Panc1 (cell line): ENCODE measurements at regions not wholly inside any gene's neighbourhood (a gene's known extent, or its start where the extent isn't known, plus 50 kb on each side); places are given as distances from the start of the nearest gene placed in this dataset.

ENCODE experiments used
- POLR2AphosphoS5 ChIP-seq: IDR thresholded peaks from 2 replicates; pipeline ENCODE4 v1.6.1; 2012; ENCODE audit warnings: mild to moderate bottlenecking, low read depth, low read length, moderate library complexity
- SIN3A ChIP-seq: IDR thresholded peaks from 2 replicates; pipeline ENCODE4 v1.6.1; 2012; ENCODE audit warnings: low read depth, mild to moderate bottlenecking, low read length, moderate library complexity, borderline replicate concordance; ENCODE audit not compliant: insufficient read depth
- TCF7L2 ChIP-seq: IDR thresholded peaks from 2 replicates; pipeline ENCODE4 v1.6.1; 2011; ENCODE audit warnings: mild to moderate bottlenecking, low read depth, low read length, inconsistent platforms
- TF ChIP-seq, protein P1 (sequence below): fragments of 450-650 bp; IDR thresholded peaks from 2 replicates; pipeline ENCODE4 v1.5.1; 2017; ENCODE audit warnings: mild to moderate bottlenecking
- TF ChIP-seq, protein P2 (sequence below), 2 experiments: IDR thresholded peaks; 2 replicates each; pipeline ENCODE4 v1.6.1; 2011 to 2012; ENCODE audit warnings: low read depth in 2 of 2, control low read depth in 1 of 2, low read length in 1 of 2, mild to moderate bottlenecking in 1 of 2, moderate library complexity in 1 of 2; ENCODE audit not compliant: insufficient read depth in 1 of 2

DNA sequence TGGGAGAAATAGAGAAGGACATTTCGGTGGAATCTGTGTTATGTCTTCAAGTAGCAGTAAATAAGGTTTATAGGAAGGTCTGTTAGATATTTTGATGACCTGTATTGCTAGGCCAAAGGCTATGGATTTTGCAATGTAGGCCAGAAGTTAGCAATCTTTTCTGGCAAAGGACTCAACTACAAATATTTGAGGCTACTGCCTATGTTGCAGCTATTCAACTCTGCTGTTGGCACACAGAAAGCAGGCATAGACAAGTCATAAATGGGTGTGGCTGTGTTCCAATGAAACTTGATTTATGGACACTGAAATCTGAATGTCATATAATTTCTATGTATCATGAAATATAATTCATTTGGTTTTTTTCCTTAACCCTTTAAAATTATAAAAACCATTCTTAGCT, 438.7 kb upstream of the C2CD4B start:
- TF ChIP-seq, protein P1, sequence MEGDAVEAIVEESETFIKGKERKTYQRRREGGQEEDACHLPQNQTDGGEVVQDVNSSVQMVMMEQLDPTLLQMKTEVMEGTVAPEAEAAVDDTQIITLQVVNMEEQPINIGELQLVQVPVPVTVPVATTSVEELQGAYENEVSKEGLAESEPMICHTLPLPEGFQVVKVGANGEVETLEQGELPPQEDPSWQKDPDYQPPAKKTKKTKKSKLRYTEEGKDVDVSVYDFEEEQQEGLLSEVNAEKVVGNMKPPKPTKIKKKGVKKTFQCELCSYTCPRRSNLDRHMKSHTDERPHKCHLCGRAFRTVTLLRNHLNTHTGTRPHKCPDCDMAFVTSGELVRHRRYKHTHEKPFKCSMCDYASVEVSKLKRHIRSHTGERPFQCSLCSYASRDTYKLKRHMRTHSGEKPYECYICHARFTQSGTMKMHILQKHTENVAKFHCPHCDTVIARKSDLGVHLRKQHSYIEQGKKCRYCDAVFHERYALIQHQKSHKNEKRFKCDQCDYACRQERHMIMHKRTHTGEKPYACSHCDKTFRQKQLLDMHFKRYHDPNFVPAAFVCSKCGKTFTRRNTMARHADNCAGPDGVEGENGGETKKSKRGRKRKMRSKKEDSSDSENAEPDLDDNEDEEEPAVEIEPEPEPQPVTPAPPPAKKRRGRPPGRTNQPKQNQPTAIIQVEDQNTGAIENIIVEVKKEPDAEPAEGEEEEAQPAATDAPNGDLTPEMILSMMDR, result no peak
- TF ChIP-seq POLR2AphosphoS5, result no peak
- TF ChIP-seq, protein P2, sequence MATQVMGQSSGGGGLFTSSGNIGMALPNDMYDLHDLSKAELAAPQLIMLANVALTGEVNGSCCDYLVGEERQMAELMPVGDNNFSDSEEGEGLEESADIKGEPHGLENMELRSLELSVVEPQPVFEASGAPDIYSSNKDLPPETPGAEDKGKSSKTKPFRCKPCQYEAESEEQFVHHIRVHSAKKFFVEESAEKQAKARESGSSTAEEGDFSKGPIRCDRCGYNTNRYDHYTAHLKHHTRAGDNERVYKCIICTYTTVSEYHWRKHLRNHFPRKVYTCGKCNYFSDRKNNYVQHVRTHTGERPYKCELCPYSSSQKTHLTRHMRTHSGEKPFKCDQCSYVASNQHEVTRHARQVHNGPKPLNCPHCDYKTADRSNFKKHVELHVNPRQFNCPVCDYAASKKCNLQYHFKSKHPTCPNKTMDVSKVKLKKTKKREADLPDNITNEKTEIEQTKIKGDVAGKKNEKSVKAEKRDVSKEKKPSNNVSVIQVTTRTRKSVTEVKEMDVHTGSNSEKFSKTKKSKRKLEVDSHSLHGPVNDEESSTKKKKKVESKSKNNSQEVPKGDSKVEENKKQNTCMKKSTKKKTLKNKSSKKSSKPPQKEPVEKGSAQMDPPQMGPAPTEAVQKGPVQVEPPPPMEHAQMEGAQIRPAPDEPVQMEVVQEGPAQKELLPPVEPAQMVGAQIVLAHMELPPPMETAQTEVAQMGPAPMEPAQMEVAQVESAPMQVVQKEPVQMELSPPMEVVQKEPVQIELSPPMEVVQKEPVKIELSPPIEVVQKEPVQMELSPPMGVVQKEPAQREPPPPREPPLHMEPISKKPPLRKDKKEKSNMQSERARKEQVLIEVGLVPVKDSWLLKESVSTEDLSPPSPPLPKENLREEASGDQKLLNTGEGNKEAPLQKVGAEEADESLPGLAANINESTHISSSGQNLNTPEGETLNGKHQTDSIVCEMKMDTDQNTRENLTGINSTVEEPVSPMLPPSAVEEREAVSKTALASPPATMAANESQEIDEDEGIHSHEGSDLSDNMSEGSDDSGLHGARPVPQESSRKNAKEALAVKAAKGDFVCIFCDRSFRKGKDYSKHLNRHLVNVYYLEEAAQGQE (IDR thresholded peaks at IDR 0.05; ENCODE audit: insufficient read depth in 1 of 2, low read depth in 2 of 2, low read length in 1 of 2), result no peak
- no peak for TF ChIP-seq TCF7L2
- TF ChIP-seq SIN3A, result no peak
